Central memory CD8-positive, alpha-beta T cell (primary cell): ENCODE measurements at regions not wholly inside any gene's neighbourhood (a gene's known extent, or its start where the extent isn't known, plus 50 kb on each side); places are given as distances from the start of the nearest gene placed in this dataset.
"Not testable (repeated sequence)": the region's sequence is repeated elsewhere in the genome, so short reads cannot be mapped to it uniquely, and the experiment has no call there.

Experiments used
- ATAC-seq: fragments of 150-1000 bp; cut with Tn5 transposase; replicated peaks from 2 replicates; pipeline ENCODE4 v1.10.0; 2022; ENCODE audit warnings: mild to moderate bottlenecking, moderate FRiP score, moderate number of reproducible peaks; ENCODE audit not compliant: poor library complexity, severe bottlenecking; ENCODE audit errors: extremely low read depth
- DNase-seq, 2 donors: peaks; one replicate each; pipeline ENCODE4 v3.0.0; 2021; ENCODE audit warnings: low spot score in 2 of 2
- H3K27ac Mint-ChIP-seq: one replicate; pipeline ENCODE4 v1.8.0; 2022; ENCODE audit warnings: low read depth, mild to moderate bottlenecking, moderate library complexity, mixed read lengths
- H3K27me3 Mint-ChIP-seq: one replicate; pipeline ENCODE4 v1.8.0; 2022; ENCODE audit warnings: mixed read lengths
- H3K36me3 Mint-ChIP-seq: one replicate; pipeline ENCODE4 v1.8.0; 2022; ENCODE audit warnings: mild to moderate bottlenecking, moderate library complexity, mixed read lengths; ENCODE audit not compliant: insufficient read depth
- H3K4me1 Mint-ChIP-seq: one replicate; pipeline ENCODE4 v1.8.0; 2022; ENCODE audit warnings: mixed read lengths
- H3K4me3 Mint-ChIP-seq: one replicate; pipeline ENCODE4 v1.8.0; 2022; ENCODE audit warnings: mild to moderate bottlenecking, moderate library complexity, mixed read lengths
- H3K9me3 Mint-ChIP-seq: one replicate; pipeline ENCODE4 v1.8.0; 2022; ENCODE audit warnings: mixed read lengths

DNA sequence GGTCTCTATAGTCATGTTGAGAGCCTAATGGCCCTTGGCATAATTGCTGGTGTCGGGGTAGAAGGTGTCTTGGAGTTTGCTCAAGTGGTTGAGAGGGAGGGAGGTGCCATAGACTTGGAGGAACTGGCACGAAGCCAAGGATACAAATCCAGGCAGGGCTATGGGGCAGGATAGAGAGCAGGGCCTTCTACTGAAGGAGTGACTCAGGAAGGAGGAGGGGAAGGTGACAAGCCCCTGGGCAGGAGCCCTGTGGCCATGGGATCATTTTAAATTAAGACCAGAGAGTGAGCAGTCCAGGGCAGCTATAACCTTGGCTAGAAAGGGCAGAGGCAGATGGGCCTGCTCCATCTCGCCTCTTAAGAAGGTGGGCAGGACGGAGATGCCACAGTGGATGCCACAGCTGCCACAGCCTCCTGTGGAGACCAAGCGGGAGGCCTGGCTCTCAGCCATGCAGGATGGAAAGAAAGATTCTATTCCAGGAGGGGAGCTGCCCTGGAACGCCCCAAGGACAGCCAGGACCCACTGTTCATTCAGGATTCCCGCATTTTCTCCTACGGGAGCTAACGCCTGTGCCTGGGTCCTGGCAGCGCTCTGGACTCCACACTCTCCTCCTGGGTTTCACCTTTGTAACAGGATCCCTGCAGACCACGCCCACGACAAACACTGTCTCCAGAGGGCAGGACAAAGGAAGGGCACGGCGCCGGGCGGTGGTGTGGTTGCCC lies 189.6 kb downstream of the KLRB1 start:
- H3K9me3 Mint-ChIP-seq, H3K4me1 Mint-ChIP-seq, DNase-seq, H3K27ac Mint-ChIP-seq, H3K27me3 Mint-ChIP-seq, ATAC-seq, H3K4me3 Mint-ChIP-seq, H3K36me3 Mint-ChIP-seq: not testable (repeated sequence)

DNA sequence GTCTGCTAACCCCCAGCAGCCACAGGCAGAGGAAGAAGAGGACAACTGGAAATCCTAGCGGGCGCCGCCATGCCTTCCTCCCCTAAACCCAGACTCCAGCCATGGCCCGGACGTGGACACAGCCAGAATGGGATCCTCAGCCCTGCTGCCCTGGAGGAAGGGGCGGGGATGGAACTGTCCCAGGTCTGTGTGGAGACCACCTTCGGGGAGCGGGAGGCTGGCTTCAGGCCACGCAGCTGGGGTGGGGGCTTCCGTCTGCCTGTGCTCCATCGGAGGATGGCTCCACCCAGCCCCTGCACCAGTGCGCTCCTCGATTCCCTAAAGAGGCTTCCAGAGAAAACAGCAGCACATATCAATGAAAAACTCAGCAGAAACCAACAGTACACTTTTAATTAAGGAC lies 190.4 kb downstream of the KLRB1 start:
- H3K27ac Mint-ChIP-seq, DNase-seq, H3K4me3 Mint-ChIP-seq: not testable (repeated sequence)

DNA sequence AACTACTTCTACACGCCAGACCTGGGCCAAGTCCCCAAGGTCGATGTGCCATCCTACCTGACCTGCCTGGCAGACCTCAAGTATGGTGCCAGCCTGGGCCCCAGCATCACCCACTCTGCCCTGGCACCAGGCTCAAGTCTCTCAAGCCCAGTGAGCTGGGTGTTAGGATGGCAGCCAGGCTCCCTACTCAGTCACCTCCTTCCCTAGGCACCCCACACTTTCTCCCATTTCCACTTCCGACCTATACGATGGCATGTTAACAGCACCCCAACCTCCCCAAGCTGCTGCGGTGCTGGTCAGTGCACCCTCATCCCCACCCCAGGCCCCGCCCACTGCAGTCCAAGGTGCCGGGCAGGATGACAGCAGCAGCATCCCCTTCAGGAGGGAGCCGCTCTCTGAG lies 191.4 kb downstream of the KLRB1 start:
- H3K27ac Mint-ChIP-seq, ATAC-seq, H3K36me3 Mint-ChIP-seq, H3K4me3 Mint-ChIP-seq, H3K4me1 Mint-ChIP-seq, H3K27me3 Mint-ChIP-seq, H3K9me3 Mint-ChIP-seq, DNase-seq: not testable (repeated sequence)

More for the DNA sequence above, 190.4 kb downstream of the KLRB1 start:
- not testable (repeated sequence) for H3K9me3 Mint-ChIP-seq, H3K36me3 Mint-ChIP-seq, ATAC-seq, H3K27me3 Mint-ChIP-seq, H3K4me1 Mint-ChIP-seq

DNA sequence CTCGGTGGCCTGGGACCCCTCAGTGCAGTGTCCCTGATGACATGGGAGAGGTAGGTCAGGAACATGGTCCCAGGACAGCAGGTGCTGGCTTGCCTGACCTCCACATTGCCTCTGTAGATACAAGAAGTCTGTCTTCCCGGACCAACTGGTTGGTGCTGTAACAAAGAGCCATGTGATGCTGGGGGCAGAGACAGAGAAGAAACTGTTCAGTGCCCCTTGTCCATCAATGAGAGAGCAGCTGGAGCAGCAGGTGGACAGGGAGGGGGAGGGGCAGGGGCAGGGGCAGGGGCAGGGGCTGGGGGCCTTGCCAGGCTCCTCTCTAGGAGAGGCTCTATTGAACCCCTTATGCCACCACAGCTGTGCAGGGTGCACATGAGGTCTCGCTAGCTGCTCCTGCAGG lies 191.8 kb downstream of the KLRB1 start:
- not testable (repeated sequence) for H3K4me1 Mint-ChIP-seq

DNA sequence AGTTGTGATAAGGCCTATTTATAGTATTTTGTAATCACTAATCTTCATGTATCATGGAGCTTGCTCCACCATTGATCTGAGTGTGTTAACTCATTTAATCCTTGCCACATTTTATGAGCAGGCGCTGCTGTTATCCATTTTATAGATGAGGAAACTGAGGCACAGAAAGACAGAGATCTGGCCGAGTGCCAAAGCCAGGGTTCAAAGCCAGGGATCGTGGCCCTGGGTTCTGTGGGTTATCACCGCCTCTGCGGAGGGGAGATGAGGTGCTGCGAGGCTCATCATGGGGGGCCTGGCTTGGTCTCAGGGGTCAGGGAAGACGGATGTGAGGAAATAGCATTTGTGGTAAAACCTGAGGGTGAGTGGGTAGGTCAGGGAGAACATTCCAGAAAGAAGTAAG lies 193.9 kb downstream of the KLRB1 start:
- not testable (repeated sequence) for H3K4me1 Mint-ChIP-seq, H3K27ac Mint-ChIP-seq, H3K4me3 Mint-ChIP-seq, ATAC-seq, H3K9me3 Mint-ChIP-seq, DNase-seq, H3K27me3 Mint-ChIP-seq, H3K36me3 Mint-ChIP-seq

More for the DNA sequence above, 191.8 kb downstream of the KLRB1 start:
- not testable (repeated sequence) for ATAC-seq, DNase-seq, H3K36me3 Mint-ChIP-seq, H3K4me3 Mint-ChIP-seq, H3K27ac Mint-ChIP-seq, H3K9me3 Mint-ChIP-seq, H3K27me3 Mint-ChIP-seq

DNA sequence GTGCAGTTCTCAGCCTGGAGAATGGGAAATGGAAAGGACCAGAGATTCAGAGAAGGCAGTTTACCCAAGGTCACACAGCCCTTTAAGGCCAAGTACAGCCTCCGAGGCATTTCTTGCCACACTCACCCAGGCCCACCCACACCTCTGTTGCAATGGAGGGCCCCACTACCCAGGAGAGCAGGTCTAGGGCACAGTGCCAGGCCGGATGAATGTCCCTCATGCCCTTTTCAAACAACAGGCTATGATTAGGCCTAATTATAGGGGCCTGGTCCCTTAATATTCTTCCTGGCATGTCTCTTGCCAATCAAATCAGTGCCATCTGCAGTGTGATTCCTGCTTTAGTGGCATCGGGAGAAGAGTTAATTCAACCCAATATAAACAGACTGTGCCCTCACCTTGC lies 195.3 kb downstream of the KLRB1 start:
- H3K27ac Mint-ChIP-seq = peak overlapping the region; percentile 17

DNA sequence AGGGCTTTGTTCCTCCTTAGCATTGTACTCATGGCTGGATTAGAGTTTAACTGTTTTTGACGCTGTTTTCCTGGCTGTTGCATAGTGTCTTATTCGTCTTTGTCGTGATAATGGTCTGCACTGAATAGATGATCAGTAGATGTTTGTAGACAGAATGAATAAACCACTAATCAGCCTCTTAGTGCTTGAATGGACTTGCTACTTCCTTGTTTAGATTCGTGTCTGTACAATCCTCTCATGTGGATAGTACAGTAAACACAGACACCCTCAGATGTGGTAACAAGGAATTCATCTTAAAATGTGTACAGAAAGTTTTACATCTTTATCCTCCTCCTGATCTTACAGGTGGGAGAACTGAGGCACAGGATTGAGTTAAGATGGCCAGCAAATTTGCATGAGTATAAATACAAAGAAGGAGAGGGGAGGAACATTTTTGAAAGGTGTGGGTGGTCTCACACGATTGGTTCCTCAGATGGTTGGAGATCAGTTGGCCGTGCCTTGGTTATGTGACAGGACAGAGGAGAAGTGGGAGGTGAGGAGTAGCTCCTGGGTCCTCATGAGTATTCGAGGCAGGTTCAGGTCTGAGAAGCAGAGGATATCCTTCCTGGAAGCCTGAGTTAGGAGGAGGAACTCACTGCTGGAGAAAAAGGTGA lies 196.0 kb downstream of the KLRB1 start:
- not testable (repeated sequence) for H3K27me3 Mint-ChIP-seq, H3K4me3 Mint-ChIP-seq, H3K9me3 Mint-ChIP-seq, H3K36me3 Mint-ChIP-seq, H3K4me1 Mint-ChIP-seq, DNase-seq, ATAC-seq
- H3K27ac Mint-ChIP-seq = peak overlapping the region; percentile 17

More for the DNA sequence above, 195.3 kb downstream of the KLRB1 start:
- not testable (repeated sequence) for H3K4me1 Mint-ChIP-seq, ATAC-seq, H3K4me3 Mint-ChIP-seq, H3K9me3 Mint-ChIP-seq, H3K27me3 Mint-ChIP-seq, H3K36me3 Mint-ChIP-seq, DNase-seq

DNA sequence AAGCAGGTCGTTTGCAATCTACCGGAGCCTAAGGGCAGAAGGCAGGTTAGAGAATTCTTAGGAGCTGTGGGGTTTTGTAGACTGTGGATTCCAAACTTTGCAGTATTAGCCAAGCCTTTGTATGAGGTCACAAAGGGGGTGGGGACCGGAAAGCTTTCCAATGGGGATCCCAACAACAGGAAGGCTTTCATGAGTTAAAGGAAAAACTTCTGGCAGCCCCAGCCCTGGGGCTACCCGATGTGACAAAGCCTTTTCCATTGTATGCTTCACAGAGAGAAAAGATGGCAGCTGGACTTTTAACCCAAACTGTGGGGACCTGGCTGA lies 199.2 kb upstream of the PZP start:
- not testable (repeated sequence) for H3K4me1 Mint-ChIP-seq, H3K27ac Mint-ChIP-seq, H3K9me3 Mint-ChIP-seq, H3K36me3 Mint-ChIP-seq, H3K27me3 Mint-ChIP-seq, ATAC-seq, H3K4me3 Mint-ChIP-seq, DNase-seq

DNA sequence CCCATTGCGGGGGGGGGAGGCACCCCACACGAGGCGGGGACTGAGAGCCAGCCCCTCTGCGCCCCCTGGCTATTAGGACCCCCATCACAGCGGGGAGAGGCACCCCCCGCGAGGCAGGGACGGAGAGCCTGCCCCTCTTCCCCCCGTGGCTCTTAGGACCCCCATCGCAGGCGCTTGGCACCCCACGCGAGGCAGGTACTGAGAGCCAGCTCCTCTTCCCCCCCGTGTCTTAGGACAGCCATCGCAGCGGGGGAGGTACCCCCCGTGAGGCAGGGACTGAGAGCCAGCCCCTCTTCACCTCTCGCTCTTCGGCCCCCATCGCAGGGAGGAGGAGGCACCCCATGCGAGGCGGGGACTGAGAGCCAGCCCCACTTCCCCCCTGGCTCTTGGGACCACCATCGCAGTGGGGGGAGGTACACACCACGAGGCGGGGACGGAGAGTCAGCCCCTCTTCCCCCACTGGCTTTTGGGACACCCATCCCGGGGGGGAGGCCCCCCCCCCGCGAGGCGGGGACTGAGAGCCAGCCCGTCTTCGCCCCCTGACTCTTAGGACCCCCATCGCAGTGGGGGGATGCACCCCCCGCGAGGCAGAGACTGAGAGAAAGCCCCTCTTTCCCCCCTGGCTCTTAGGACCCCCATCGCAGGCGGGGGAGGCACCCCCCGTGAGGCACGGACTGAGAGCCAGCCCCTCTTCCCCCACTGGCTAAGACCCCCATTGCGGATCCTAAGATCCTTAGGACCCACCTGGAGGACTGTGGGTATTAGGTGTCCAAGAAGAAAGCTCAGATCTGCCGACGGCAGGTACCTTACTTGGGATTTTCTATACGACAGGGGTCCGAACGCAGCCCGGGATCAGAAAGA lies 198.6 kb upstream of the PZP start:
- Mint-ChIP-seq H3K4me1 (peaks cover 3% of the 10 kb centered on the region), H3K27ac (no peak overlapping the region), H3K4me3 (no peak overlapping the region), H3K27me3 (no peaks in the 10 kb centered on the region), H3K9me3 (no peaks in the 10 kb centered on the region), H3K36me3 (peaks cover 4% of the 10 kb centered on the region)
- ATAC-seq = no peak
- DNase-seq = no peak

DNA sequence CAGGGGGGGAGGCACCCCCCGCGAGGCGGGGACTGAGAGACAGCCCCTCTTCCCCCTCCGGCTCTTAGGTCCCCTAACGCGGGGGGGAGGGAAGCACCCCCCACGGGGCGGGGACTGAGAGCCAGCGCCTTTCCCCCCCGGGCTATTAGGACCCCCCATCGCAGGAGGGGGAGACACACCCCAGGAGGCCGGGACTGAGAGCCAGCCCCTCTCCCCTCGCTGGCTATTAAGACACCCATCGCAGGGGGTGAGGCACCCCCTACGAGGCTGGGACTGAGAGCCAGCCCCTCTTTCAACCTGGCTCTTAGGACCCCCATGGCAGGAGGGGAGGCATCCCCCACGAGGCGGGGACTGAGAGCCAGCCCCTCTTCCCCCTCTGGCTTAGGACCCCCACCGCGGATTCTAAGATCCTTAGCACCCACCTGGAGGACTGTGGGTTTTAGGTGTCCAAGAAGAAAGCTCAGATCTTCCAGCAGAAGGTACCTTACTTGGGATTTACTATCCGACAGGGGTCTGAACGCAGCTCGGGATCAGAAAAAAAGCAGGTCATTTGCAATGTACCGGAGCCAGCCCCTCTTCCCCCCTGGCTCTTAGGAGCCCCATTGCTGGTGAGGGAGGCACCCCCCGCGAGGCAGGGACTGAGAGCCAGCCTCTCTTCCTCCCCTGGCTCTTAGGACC lies 197.8 kb upstream of the PZP start:
- Mint-ChIP-seq H3K4me3 (no peak overlapping the region), H3K36me3 (peaks cover 4% of the 10 kb centered on the region), H3K27me3 (no peaks in the 10 kb centered on the region), H3K4me1 (no peaks in the 10 kb centered on the region), H3K9me3 (no peaks in the 10 kb centered on the region), H3K27ac (no peak overlapping the region)
- no peak for DNase-seq
- ATAC-seq = no peak

DNA sequence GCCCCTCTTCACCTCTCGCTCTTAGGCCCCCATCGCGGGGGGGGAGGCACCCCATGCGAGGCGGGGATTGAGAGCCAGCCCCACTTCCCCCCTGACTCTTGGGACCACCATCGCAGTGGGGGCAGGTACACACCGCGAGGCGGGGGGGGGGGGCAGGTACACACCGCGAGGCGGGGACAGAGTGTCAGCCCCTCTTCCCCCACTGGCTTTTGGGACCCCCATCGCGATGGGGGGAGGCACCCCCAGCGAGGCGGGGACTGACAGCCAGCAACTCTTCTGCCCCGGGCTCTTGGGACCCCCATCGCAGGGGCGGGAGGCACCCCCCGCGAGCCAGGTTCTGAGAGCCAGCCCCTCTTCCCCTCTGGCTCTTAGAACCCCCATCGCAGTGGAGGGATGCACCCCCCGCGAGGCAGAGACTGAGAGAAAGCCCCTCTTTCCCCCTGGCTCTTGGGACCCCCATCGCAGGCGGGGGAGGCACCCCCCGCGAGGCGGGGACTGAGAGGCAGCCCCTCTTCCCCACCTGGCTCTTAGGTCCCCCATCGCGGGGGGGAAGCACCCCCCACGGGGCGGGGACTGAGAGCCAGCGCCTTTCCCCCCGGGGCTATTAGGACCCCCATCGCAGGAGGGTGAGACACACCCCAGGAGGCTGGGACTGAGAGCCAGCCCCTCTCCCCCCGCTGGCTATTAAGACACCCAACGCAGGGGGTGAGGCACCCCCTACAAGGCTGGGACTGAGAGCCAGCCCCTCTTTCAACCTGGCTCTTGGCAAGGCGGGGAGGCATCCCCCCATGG lies 196.5 kb upstream of the PZP start:
- Mint-ChIP-seq H3K4me1 (no peaks in the 10 kb centered on the region), H3K4me3 (no peak overlapping the region), H3K9me3 (no peaks in the 10 kb centered on the region), H3K27ac (no peak overlapping the region), H3K36me3 (peaks cover 4% of the 10 kb centered on the region), H3K27me3 (no peaks in the 10 kb centered on the region)
- DNase-seq (no peak), ATAC-seq (peak; percentile 28)

DNA sequence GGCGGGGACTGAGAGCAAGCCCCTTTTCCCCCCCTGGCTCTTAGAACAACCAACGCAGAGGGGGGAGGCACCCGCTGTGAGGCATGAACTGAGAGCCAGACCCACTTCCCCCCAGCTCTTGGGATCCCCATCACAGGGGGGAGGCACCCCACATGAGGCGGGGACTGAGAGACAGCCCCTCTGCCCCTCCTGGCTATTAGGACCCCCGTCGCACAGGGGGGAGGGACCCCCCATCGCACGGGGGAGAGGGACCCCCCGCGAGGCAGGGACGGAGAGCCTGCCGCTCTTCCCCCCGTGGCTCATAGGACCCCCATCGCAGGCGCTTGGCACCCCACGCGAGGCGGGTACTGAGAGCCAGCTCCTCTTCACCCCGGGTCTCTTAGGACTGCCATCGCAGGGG lies 195.8 kb upstream of the PZP start:
- Mint-ChIP-seq H3K4me3 (no peak overlapping the region), H3K27ac (no peak overlapping the region), H3K27me3 (no peaks in the 10 kb centered on the region), H3K4me1 (no peaks in the 10 kb centered on the region), H3K9me3 (no peaks in the 10 kb centered on the region), H3K36me3 (peaks cover 4% of the 10 kb centered on the region)
- DNase-seq = no peak
- no peak for ATAC-seq
